ENCODE measurements at regions not wholly inside any gene's neighbourhood (a gene's known extent, or its start where the extent isn't known, plus 50 kb on each side); places are given as distances from the start of the nearest gene placed in this dataset.
A peak's percentile ranks its signal among the peaks of the same experiment; 100 is the strongest.

DNA sequence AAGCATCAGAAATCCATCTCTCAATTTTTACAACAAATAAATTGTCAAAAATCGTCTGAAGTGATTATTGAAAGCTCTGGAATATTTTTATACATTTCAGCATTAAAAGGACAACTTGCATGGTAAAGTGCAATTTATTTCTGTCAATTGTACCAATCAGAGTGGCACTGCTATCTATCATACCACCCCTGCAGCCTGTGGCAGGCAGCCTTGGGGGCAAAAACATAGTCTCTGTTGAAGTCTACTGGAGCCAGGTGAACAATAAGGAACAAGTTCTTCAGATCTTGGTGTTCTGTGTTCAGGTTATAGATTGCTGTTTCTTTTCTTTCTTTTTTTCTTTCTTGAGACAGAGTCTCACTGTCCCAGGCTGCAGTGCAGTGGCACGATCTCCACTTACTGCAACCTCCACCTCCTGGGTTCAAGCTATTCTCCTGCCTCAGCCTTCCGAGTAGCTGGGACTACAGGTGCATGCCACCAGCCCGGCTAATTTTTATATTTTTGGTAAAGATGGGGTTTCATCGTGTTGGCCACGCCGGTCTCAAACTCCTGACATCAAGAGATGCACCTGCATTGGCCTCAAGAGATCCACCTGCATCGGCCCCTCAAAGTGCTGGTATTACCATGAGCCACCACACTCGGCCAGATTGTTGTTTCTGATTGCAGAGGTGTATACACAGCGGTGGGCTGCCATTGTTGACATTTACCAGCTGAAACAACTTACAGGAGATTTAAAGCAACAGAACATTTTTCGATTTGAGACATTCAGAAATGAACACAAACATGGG is 629.6 kb downstream of the SLC16A7 start:
- ATAC-seq (no peak), DNase-seq (ENCODE audit: extremely low read depth in 1 of 4, low spot score in 3 of 4) (no peak), FAIRE-seq (no peak)
- H3K9me3 ChIP-seq (replicated peaks; ENCODE audit: control insufficient read depth, insufficient read depth, low read depth, low read length) = peaks cover 4% of the 10 kb centered on the region; the same call in 1 of the 2 replicates
- intact Hi-C loops (cut with micrococcal nuclease) (no loop called here), in situ Hi-C loops (cut with MboI) (no loop called here)
- H2AFZ ChIP-seq (ENCODE audit: low read depth, low read length) = 0 out of 2 replicates have a peak overlapping the region, but pooled peaks have one; percentile 36
- no peaks in the 10 kb centered on the region for H3K27me3 ChIP-seq (ENCODE audit: control insufficient read depth in 2 of 2, insufficient read depth in 2 of 2, low read length in 2 of 2)
- H3K79me2 ChIP-seq (ENCODE audit: control insufficient read depth, insufficient read depth, low read length) = no peaks in the 10 kb centered on the region
- CTCF ChIA-PET (ENCODE audit: low intra/inter-chr PET ratio) = no interaction called here
- no peak overlapping the region for H3K27ac ChIP-seq (ENCODE audit: extremely low read depth, low read depth, low read length)
- no peaks in the 10 kb centered on the region for H3K36me3 ChIP-seq (ENCODE audit: control insufficient read depth, insufficient read depth, low read length)
- H3K4me3 ChIP-seq = no peak overlapping the region
- H3K9me1 ChIP-seq (ENCODE audit: control insufficient read depth, insufficient read depth, low read length) = no peaks in the 10 kb centered on the region
- no peak overlapping the region for H3K4me2 ChIP-seq (ENCODE audit: insufficient read depth, low read length)
- H3K4me1 ChIP-seq (replicated peaks in 1 of 2; ENCODE audit: control insufficient read depth in 2 of 2, insufficient read depth in 2 of 2, low read length in 2 of 2) = no peaks in the 10 kb centered on the region
- H3K9ac ChIP-seq (ENCODE audit: insufficient read depth in 1 of 2, low read depth in 2 of 2, low read length in 2 of 2) = no peak overlapping the region
- WGBS (ENCODE audit: insufficient coverage, low coverage, missing lambda C conversion rate) = 20% methylated on average over 11 of the region's 11 CpGs
- H4K20me1 ChIP-seq (replicated peaks; ENCODE audit: control insufficient read depth, insufficient read depth, low read length) = no peaks in the 10 kb centered on the region
- TF ChIP-seq, protein P1, sequence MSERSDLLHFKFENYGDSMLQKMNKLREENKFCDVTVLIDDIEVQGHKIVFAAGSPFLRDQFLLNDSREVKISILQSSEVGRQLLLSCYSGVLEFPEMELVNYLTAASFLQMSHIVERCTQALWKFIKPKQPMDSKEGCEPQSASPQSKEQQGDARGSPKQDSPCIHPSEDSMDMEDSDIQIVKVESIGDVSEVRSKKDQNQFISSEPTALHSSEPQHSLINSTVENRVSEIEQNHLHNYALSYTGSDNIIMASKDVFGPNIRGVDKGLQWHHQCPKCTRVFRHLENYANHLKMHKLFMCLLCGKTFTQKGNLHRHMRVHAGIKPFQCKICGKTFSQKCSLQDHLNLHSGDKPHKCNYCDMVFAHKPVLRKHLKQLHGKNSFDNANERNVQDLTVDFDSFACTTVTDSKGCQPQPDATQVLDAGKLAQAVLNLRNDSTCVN (CRISPR knock-in tag; IDR thresholded peaks at IDR 0.05) = no peak
- TF ChIP-seq NCOA4 (IDR thresholded peaks at IDR 0.05; ENCODE audit: partially characterized antibody) = no peak
- no peak for TF ChIP-seq ZNF57 (CRISPR knock-in tag; IDR thresholded peaks at IDR 0.05)
- no peak for TF ChIP-seq SPI1 (IDR thresholded peaks at IDR 0.05; ENCODE audit: borderline replicate concordance, low read depth, low read length)
- TF ChIP-seq MYC (IDR thresholded peaks at IDR 0.05; ENCODE audit: low read depth, low read length) = no peak
- no peak for TF ChIP-seq MYC (CRISPR knock-in tag; IDR thresholded peaks at IDR 0.05; ENCODE audit: borderline replicate concordance, low read depth)
- TF ChIP-seq MEF2D (tag; conservative IDR thresholded peaks at IDR 0.05; ENCODE audit: low read depth) = no peak
- TF ChIP-seq, protein P2, sequence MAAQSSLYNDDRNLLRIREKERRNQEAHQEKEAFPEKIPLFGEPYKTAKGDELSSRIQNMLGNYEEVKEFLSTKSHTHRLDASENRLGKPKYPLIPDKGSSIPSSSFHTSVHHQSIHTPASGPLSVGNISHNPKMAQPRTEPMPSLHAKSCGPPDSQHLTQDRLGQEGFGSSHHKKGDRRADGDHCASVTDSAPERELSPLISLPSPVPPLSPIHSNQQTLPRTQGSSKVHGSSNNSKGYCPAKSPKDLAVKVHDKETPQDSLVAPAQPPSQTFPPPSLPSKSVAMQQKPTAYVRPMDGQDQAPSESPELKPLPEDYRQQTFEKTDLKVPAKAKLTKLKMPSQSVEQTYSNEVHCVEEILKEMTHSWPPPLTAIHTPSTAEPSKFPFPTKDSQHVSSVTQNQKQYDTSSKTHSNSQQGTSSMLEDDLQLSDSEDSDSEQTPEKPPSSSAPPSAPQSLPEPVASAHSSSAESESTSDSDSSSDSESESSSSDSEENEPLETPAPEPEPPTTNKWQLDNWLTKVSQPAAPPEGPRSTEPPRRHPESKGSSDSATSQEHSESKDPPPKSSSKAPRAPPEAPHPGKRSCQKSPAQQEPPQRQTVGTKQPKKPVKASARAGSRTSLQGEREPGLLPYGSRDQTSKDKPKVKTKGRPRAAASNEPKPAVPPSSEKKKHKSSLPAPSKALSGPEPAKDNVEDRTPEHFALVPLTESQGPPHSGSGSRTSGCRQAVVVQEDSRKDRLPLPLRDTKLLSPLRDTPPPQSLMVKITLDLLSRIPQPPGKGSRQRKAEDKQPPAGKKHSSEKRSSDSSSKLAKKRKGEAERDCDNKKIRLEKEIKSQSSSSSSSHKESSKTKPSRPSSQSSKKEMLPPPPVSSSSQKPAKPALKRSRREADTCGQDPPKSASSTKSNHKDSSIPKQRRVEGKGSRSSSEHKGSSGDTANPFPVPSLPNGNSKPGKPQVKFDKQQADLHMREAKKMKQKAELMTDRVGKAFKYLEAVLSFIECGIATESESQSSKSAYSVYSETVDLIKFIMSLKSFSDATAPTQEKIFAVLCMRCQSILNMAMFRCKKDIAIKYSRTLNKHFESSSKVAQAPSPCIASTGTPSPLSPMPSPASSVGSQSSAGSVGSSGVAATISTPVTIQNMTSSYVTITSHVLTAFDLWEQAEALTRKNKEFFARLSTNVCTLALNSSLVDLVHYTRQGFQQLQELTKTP (IDR thresholded peaks at IDR 0.05; ENCODE audit: low read depth in 1 of 2, partially characterized antibody in 2 of 2) = no peak
- POLR2A ChIA-PET = interaction anchor here (1.0 kb wide), 1 partner anchor 16 kb away, joined by 4 read pairs; no protein-coding TSS in a partner anchor
- BruUV-seq (replicated peaks) = no TSS peak

All from K562 (cell line).